Eye (tissue), 1 donor: ENCODE measurements at regions not wholly inside any gene's neighbourhood (a gene's known extent, or its start where the extent isn't known, plus 50 kb on each side); places are given as distances from the start of the nearest gene placed in this dataset.
A peak's percentile ranks its signal among the peaks of the same experiment; 100 is the strongest.

Experiments used
- DNase-seq: peaks from one replicate; pipeline ENCODE4 v3.0.0-alpha.2; 2015

GRCh38 chr4:175380841-175381240 is 431.2 kb downstream of the GPM6A start:
- DNase-seq: no peak

- no peak for DNase-seq
Observed at GRCh38 chr4:175385797-175386196, 426.3 kb downstream of the GPM6A start.

- no peak for DNase-seq
Observed at GRCh38 chr4:175386776-175387507, 425.1 kb downstream of the GPM6A start.

- DNase-seq: no peak
Observed at GRCh38 chr4:175394208-175394607, 417.9 kb downstream of the GPM6A start.

- DNase-seq: no peak
Observed at GRCh38 chr4:175405961-175406360, 406.1 kb downstream of the GPM6A start.

- DNase-seq: no peak
Observed at GRCh38 chr4:175407926-175408325, 404.1 kb downstream of the GPM6A start.

- DNase-seq: no peak
Observed at GRCh38 chr4:175411251-175411650, 400.8 kb downstream of the GPM6A start.

GRCh38 chr4:175412161-175412560 is 399.9 kb downstream of the GPM6A start:
- no peak for DNase-seq

GRCh38 chr4:175412746-175413145 is 399.3 kb downstream of the GPM6A start:
- no peak for DNase-seq

GRCh38 chr4:175413561-175413960 is 398.5 kb downstream of the GPM6A start:
- no peak for DNase-seq

GRCh38 chr4:175414602-175415001 is 397.5 kb downstream of the GPM6A start:
- no peak for DNase-seq

GRCh38 chr4:175418516-175418915 is 393.5 kb downstream of the GPM6A start:
- DNase-seq: peak; percentile 28

- no peak for DNase-seq
Observed at GRCh38 chr4:175419236-175419718, 392.8 kb downstream of the GPM6A start.

- no peak for DNase-seq
Observed at GRCh38 chr4:175421506-175421905, 390.6 kb downstream of the GPM6A start.

GRCh38 chr4:175422331-175422730 is 389.7 kb downstream of the GPM6A start:
- no peak for DNase-seq

- DNase-seq: no peak
Observed at GRCh38 chr4:175424111-175424510, 388.0 kb downstream of the GPM6A start.

GRCh38 chr4:175427751-175428150 is 384.3 kb downstream of the GPM6A start:
- no peak for DNase-seq

GRCh38 chr4:175431694-175432093 is 380.4 kb downstream of the GPM6A start:
- DNase-seq: no peak

GRCh38 chr4:175435381-175435783 is 376.7 kb downstream of the GPM6A start:
- DNase-seq: peak; percentile 50

- no peak for DNase-seq
Observed at GRCh38 chr4:175436196-175436595, 375.9 kb downstream of the GPM6A start.

- no peak for DNase-seq
Observed at GRCh38 chr4:175440786-175441185, 371.3 kb downstream of the GPM6A start.

GRCh38 chr4:175441256-175441655 is 370.8 kb downstream of the GPM6A start:
- no peak for DNase-seq

GRCh38 chr4:175443547-175443946 is 368.5 kb downstream of the GPM6A start:
- no peak for DNase-seq

- DNase-seq: no peak
Observed at GRCh38 chr4:175444512-175444911, 367.6 kb downstream of the GPM6A start.

- no peak for DNase-seq
Observed at GRCh38 chr4:175447016-175447415, 365.0 kb downstream of the GPM6A start.
